Breast epithelium (tissue), 3 donors: ENCODE measurements at regions not wholly inside any gene's neighbourhood (a gene's known extent, or its start where the extent isn't known, plus 50 kb on each side); places are given as distances from the start of the nearest gene placed in this dataset.

Experiments
- CTCF ChIP-seq, 3 donors: fragments of 450-650 bp; IDR thresholded peaks; one replicate each; pipeline ENCODE4 v1.5.1; 2016 to 2017; ENCODE audit warnings: antibody characterized with exemption in 3 of 3, mild to moderate bottlenecking in 3 of 3, moderate library complexity in 3 of 3
- POLR2A ChIP-seq: fragments of 450-650 bp; IDR thresholded peaks from one replicate; pipeline ENCODE4 v1.6.1; 2016; ENCODE audit warnings: antibody characterized with exemption, mild to moderate bottlenecking, moderate library complexity

GRCh38 chr12:67449591-67450052, 180.5 kb downstream of the CAND1 start:
- TF ChIP-seq CTCF (IDR thresholded peaks at IDR 0.05) (no peak), POLR2A (no peak)
